Astrocyte of the cerebellum (primary cell): ENCODE measurements at regions not wholly inside any gene's neighbourhood (a gene's known extent, or its start where the extent isn't known, plus 50 kb on each side); places are given as distances from the start of the nearest gene placed in this dataset.

ENCODE experiments used
- DNase-seq: peaks from one replicate; pipeline ENCODE4 v3.0.0-alpha.2; 2011; ENCODE audit warnings: low read depth
- H3K4me3 ChIP-seq: 2 replicates; pipeline ENCODE4 v1.5.1; 2011; ENCODE audit warnings: mild to moderate bottlenecking, low read depth, low read length, moderate library complexity
- CTCF ChIP-seq: IDR thresholded peaks from 2 replicates; pipeline ENCODE4 v1.5.1; 2012; ENCODE audit warnings: low read length, low read depth, moderate library complexity, mild to moderate bottlenecking; ENCODE audit errors: missing control alignments
- in situ Hi-C: cut with HindIII; loops from 2 replicates; pipeline ENCODE4 v1.10.0; 2017; ENCODE audit warnings: low sequenced_read_pairs

- in situ Hi-C loops, result no loop called here
- DNase-seq, result no peak
- H3K4me3 ChIP-seq, result no peak overlapping the region
- TF ChIP-seq CTCF, result no peak
These were observed 192.6 kb upstream of the E2F8 start for GRCh38 chr11:19433367-19433766.

- H3K4me3 ChIP-seq, result no peak overlapping the region
- no peak for TF ChIP-seq CTCF
- peak; percentile 93 for DNase-seq
- in situ Hi-C loops, result no loop called here
These were observed 191.8 kb upstream of the E2F8 start for GRCh38 chr11:19432370-19433061.

- TF ChIP-seq CTCF, result no peak
- H3K4me3 ChIP-seq, result no peak overlapping the region
- DNase-seq, result no peak
- in situ Hi-C loops, result no loop called here
These were observed 190.1 kb upstream of the E2F8 start for GRCh38 chr11:19430754-19431398.

- H3K4me3 ChIP-seq, result no peak overlapping the region
- in situ Hi-C loops, result no loop called here
- DNase-seq, result no peak
- no peak for TF ChIP-seq CTCF
These were observed 189.6 kb upstream of the E2F8 start for GRCh38 chr11:19430346-19430745.

- TF ChIP-seq CTCF, result no peak
- in situ Hi-C loops, result no loop called here
- DNase-seq, result no peak
- H3K4me3 ChIP-seq, result no peak overlapping the region
These were observed 188.5 kb upstream of the E2F8 start for GRCh38 chr11:19429108-19429760.

GRCh38 chr11:19428206-19429002 lies 187.7 kb upstream of the E2F8 start:
- H3K4me3 ChIP-seq, result no peak overlapping the region
- TF ChIP-seq CTCF, result no peak
- DNase-seq, result no peak
- in situ Hi-C loops, result no loop called here
